Spleen (tissue), 11 donors: ENCODE measurements at regions not wholly inside any gene's neighbourhood (a gene's known extent, or its start where the extent isn't known, plus 50 kb on each side); places are given as distances from the start of the nearest gene placed in this dataset.

ENCODE experiments used
- DNase-seq: peaks from one replicate; pipeline ENCODE4 v3.0.0-alpha.2; 2020
- H3K27ac ChIP-seq, 8 donors: fragments of 200-600 bp; sonication (generic) in 7 of 8; 1 replicate in 4 of 8; 2 replicates in 4 of 8; pipeline versions ENCODE4 v1.5.0 to v1.8.0; 2016 to 2021; ENCODE audit warnings: inconsistent platforms in 4 of 8, mild to moderate bottlenecking in 4 of 8, moderate library complexity in 1 of 8
- H3K27me3 ChIP-seq, 7 donors: fragments of 200-600 bp; sonication (generic) in 6 of 7; replicated peaks in 1 of 7; 1 replicate in 4 of 7; 2 replicates in 3 of 7; pipeline versions ENCODE4 v1.5.0 to v1.8.0; 2016 to 2021; ENCODE audit warnings: inconsistent platforms in 3 of 7, mild to moderate bottlenecking in 1 of 7
- H3K36me3 ChIP-seq, 6 donors: fragments of 200-600 bp; sonication (generic) in 5 of 6; 1 replicate in 4 of 6; 2 replicates in 2 of 6; pipeline versions ENCODE4 v1.5.0 to v1.8.0; 2016 to 2021; ENCODE audit warnings: inconsistent platforms in 2 of 6
- H3K4me1 ChIP-seq, 6 donors: fragments of 200-600 bp; sonication (generic) in 5 of 6; 1 replicate in 3 of 6; 2 replicates in 3 of 6; pipeline versions ENCODE4 v1.5.0 to v1.8.0; 2016 to 2021; ENCODE audit warnings: inconsistent platforms in 3 of 6
- H3K4me3 ChIP-seq, 8 donors: fragments of 200-600 bp; sonication (generic) in 7 of 8; 1 replicate in 4 of 8; 2 replicates in 4 of 8; pipeline versions ENCODE4 v1.5.0 to v1.8.0; 2016 to 2021; ENCODE audit warnings: inconsistent platforms in 4 of 8, mild to moderate bottlenecking in 4 of 8, moderate library complexity in 2 of 8
- H3K9me3 ChIP-seq, 8 donors: fragments of 200-600 bp; sonication (generic) in 7 of 8; 1 replicate in 4 of 8; 2 replicates in 4 of 8; pipeline versions ENCODE4 v1.5.0 to v1.8.0; 2016 to 2021; ENCODE audit warnings: inconsistent platforms in 4 of 8
- CTCF ChIP-seq, 11 experiments: fragments of 200-600 bp in 7 of 11; fragments of 450-650 bp in 4 of 11; sonication (generic) in 4 of 11; IDR thresholded peaks in 8 of 11; conservative IDR thresholded peaks in 3 of 11; 1 replicate in 7 of 11; 2 replicates in 4 of 11; pipeline versions ENCODE4 v1.4.0 to v1.8.0; 2016 to 2021; ENCODE audit warnings: antibody characterized with exemption in 11 of 11, inconsistent platforms in 4 of 11, mild to moderate bottlenecking in 1 of 11
- POLR2A ChIP-seq, 3 donors: fragments of 450-650 bp; IDR thresholded peaks; one replicate each; pipeline ENCODE4 v1.5.1; 2017; ENCODE audit warnings: antibody characterized with exemption in 3 of 3, mild to moderate bottlenecking in 1 of 3
- POLR2AphosphoS5 ChIP-seq, 3 donors: sonication (generic); formaldehyde crosslinking; IDR thresholded peaks; one replicate each; pipeline ENCODE4 v1.5.1; 2017; ENCODE audit warnings: antibody characterized with exemption in 3 of 3
- WGBS, 5 donors: extraction: QIAGEN DNeasy Blood & Tissue Kit in 3 of 5; methylation state at CpG; one replicate each; pipeline versions ENCODE4 v1.1.5 to v1.1.7; 2013 to 2018; 5-methylcytosine and 5-hydroxymethylcytosine counted together
- intact Hi-C: fragments of 100-400 bp; cut with DNase I; formaldehyde crosslinking; loops from one replicate; pipeline ENCODE4 v1.15.0; 2023; ENCODE audit warnings: low total_unique reads
- donor health status: healthy with polysubstance abuse.
- donor health status: DM: no; HTN: no; CAD: no; lungs with moderate emphysema.
- donor health status: DM: no; HTN: no; CAD: no.
- donor health status: Bipolar disorder and iron deficiency.
- donor health status: healthy.
- donor health status: DM: no; HTN: no; CAD: no.
- donor health status: DM: yes; HTN: yes; CAD: no.

- intact Hi-C loops, result no loop called here
- TF ChIP-seq POLR2A (IDR thresholded peaks at IDR 0.05), result no peak
- TF ChIP-seq CTCF (IDR thresholded peaks at IDR 0.05 in 8 of 11, conservative IDR thresholded peaks at IDR 0.05 in 3 of 11), result peak in 1 of 11 experiments; percentile 20
- no peak for TF ChIP-seq POLR2AphosphoS5 (IDR thresholded peaks at IDR 0.05)
- Histone ChIP-seq H3K27ac (no peak overlapping the region), H3K4me1 (no peaks in the 10 kb centered on the region), H3K27me3 (peaks cover 0 to 4% (median 0%) of the 10 kb centered on the region in 7 donors), H3K9me3 (no peaks in the 10 kb centered on the region), H3K36me3 (no peaks in the 10 kb centered on the region), H3K4me3 (no peak overlapping the region)
- DNase-seq, result no peak
- WGBS, 5 donors, result 57 to 69% (median 65%) methylated on average over 6 of the region's 6 CpGs
These were observed 56.1 kb upstream of the FHL2 start for GRCh38 chr2:105454801-105455485.

- Histone ChIP-seq H3K27ac (no peak overlapping the region), H3K4me3 (no peak overlapping the region), H3K9me3 (no peaks in the 10 kb centered on the region), H3K36me3 (no peaks in the 10 kb centered on the region), H3K27me3 (peaks cover 0 to 21% (median 0%) of the 10 kb centered on the region in 7 donors), H3K4me1 (no peaks in the 10 kb centered on the region)
- WGBS, 5 donors, result 86 to 93% (median 90%) methylated on average over 5 of the region's 5 CpGs
- TF ChIP-seq POLR2A (IDR thresholded peaks at IDR 0.05), result no peak
- no peak for TF ChIP-seq CTCF (IDR thresholded peaks at IDR 0.05 in 8 of 11, conservative IDR thresholded peaks at IDR 0.05 in 3 of 11)
- TF ChIP-seq POLR2AphosphoS5 (IDR thresholded peaks at IDR 0.05), result no peak
- DNase-seq, result no peak
- intact Hi-C loops, result no loop called here
These were observed 52.8 kb upstream of the FHL2 start for GRCh38 chr2:105451571-105452166.

- intact Hi-C loops, result no loop called here
- 53 to 74% (median 65%) methylated on average over 6 of the region's 6 CpGs for WGBS, 5 donors
- DNase-seq, result no peak
These were observed 51.6 kb upstream of the FHL2 start for GRCh38 chr2:105450471-105450870.

More at GRCh38 chr2:105450471-105450870, 51.6 kb upstream of the FHL2 start:
- Histone ChIP-seq H3K36me3 (no peaks in the 10 kb centered on the region), H3K9me3 (no peaks in the 10 kb centered on the region), H3K27ac (no peak overlapping the region), H3K4me1 (no peaks in the 10 kb centered on the region), H3K4me3 (no peak overlapping the region), H3K27me3 (peaks cover 0 to 21% (median 0%) of the 10 kb centered on the region in 7 donors)
- no peak for TF ChIP-seq CTCF (IDR thresholded peaks at IDR 0.05 in 8 of 11, conservative IDR thresholded peaks at IDR 0.05 in 3 of 11)
- TF ChIP-seq POLR2A (IDR thresholded peaks at IDR 0.05), result no peak
